Stimulated activated naive B cell treated with anti-CD40 and anti-IgM and Interleukin-4, amounts not matched to agents 10 μg/mL and 1 μg/mL and 100 μg/mL, for 72 hours (primary cell): ENCODE measurements at regions not wholly inside any gene's neighbourhood (a gene's known extent, or its start where the extent isn't known, plus 50 kb on each side); places are given as distances from the start of the nearest gene placed in this dataset.
"Not testable (repeated sequence)": the region's sequence is repeated elsewhere in the genome, so short reads cannot be mapped to it uniquely, and the experiment has no call there.

Experiments used
- ATAC-seq, 2 donors: fragments of 150-1000 bp; cut with Tn5 transposase; replicated peaks; 2 replicates each; pipeline ENCODE4 v1.10.0; 2021; ENCODE audit warnings: moderate library complexity in 1 of 2
- DNase-seq: peaks from one replicate; pipeline ENCODE4 v3.0.0; 2021
- H3K27ac Mint-ChIP-seq: one replicate; pipeline ENCODE4 v1.8.0; 2022; ENCODE audit warnings: mild to moderate bottlenecking, mixed read lengths
- H3K27me3 Mint-ChIP-seq, 2 donors: one replicate each; pipeline ENCODE4 v1.8.0; 2022; ENCODE audit warnings: mixed read lengths in 2 of 2
- H3K36me3 Mint-ChIP-seq, 2 donors: one replicate each; pipeline ENCODE4 v1.8.0; 2022; ENCODE audit warnings: mixed read lengths in 2 of 2, mild to moderate bottlenecking in 1 of 2
- H3K4me1 Mint-ChIP-seq, 2 donors: one replicate each; pipeline ENCODE4 v1.8.0; 2022; ENCODE audit warnings: mixed read lengths in 2 of 2, mild to moderate bottlenecking in 1 of 2
- H3K4me3 Mint-ChIP-seq, 2 donors: one replicate each; pipeline ENCODE4 v1.8.0; 2022; ENCODE audit warnings: mild to moderate bottlenecking in 2 of 2, mixed read lengths in 2 of 2, moderate library complexity in 1 of 2
- H3K9me3 Mint-ChIP-seq, 2 donors: one replicate each; pipeline ENCODE4 v1.8.0; 2022; ENCODE audit warnings: mixed read lengths in 2 of 2, mild to moderate bottlenecking in 1 of 2

- peaks cover 30 to 39% of the 10 kb centered on the region in 2 donors for H3K4me1 Mint-ChIP-seq
- H3K9me3 Mint-ChIP-seq, result peaks cover 25 to 29% of the 10 kb centered on the region in 2 donors
- DNase-seq (no peak), ATAC-seq (no peak)
- H3K27me3 Mint-ChIP-seq, result no peaks in the 10 kb centered on the region
- H3K4me3 Mint-ChIP-seq, result no peak overlapping the region
- H3K36me3 Mint-ChIP-seq, result peaks cover 17 to 34% of the 10 kb centered on the region in 2 donors
- H3K27ac Mint-ChIP-seq, result no peak overlapping the region
Measured at GRCh38 chr1:2957329-2957728, 63.9 kb upstream of the ACTRT2 start.

- peaks cover 8 to 12% of the 10 kb centered on the region in 2 donors for H3K36me3 Mint-ChIP-seq
- not testable (repeated sequence) for H3K9me3 Mint-ChIP-seq
Measured at GRCh38 chr1:2959881-2960280, 61.4 kb upstream of the ACTRT2 start.

GRCh38 chr1:2961081-2961480 lies 60.2 kb upstream of the ACTRT2 start:
- Mint-ChIP-seq H3K27ac (no peak overlapping the region), H3K4me1 (peaks cover 6 to 8% of the 10 kb centered on the region in 2 donors), H3K36me3 (peaks cover 4 to 7% of the 10 kb centered on the region in 2 donors), H3K27me3 (no peaks in the 10 kb centered on the region), H3K4me3 (no peak overlapping the region), H3K9me3 (peaks cover 5 to 6% of the 10 kb centered on the region in 2 donors)
- ATAC-seq (no peak), DNase-seq (no peak)

More at GRCh38 chr1:2959881-2960280, 61.4 kb upstream of the ACTRT2 start:
- H3K4me1 Mint-ChIP-seq, result peaks cover 9 to 14% of the 10 kb centered on the region in 2 donors
- H3K4me3 Mint-ChIP-seq, H3K27ac Mint-ChIP-seq, DNase-seq, H3K27me3 Mint-ChIP-seq, ATAC-seq: not testable (repeated sequence)

- no peaks in the 10 kb centered on the region for H3K27me3 Mint-ChIP-seq
- H3K36me3 Mint-ChIP-seq, result peaks cover 0 to 3% of the 10 kb centered on the region in 2 donors
- H3K27ac Mint-ChIP-seq, result no peak overlapping the region
- ATAC-seq (no peak), DNase-seq (no peak)
- peaks cover 0 to 2% of the 10 kb centered on the region in 2 donors for H3K9me3 Mint-ChIP-seq
- no peak overlapping the region for H3K4me3 Mint-ChIP-seq
- H3K4me1 Mint-ChIP-seq, result peaks cover 2% of the 10 kb centered on the region in 2 donors
Measured at GRCh38 chr1:2961661-2962060, 59.6 kb upstream of the ACTRT2 start.

- Mint-ChIP-seq H3K4me1 (no peaks in the 10 kb centered on the region), H3K36me3 (peaks cover 0 to 3% of the 10 kb centered on the region in 2 donors), H3K4me3 (no peak overlapping the region), H3K9me3 (no peaks in the 10 kb centered on the region), H3K27me3 (no peaks in the 10 kb centered on the region), H3K27ac (no peak overlapping the region)
- DNase-seq, result no peak
- no peak for ATAC-seq
Measured at GRCh38 chr1:2962061-2962460, 59.2 kb upstream of the ACTRT2 start.

- H3K27me3 Mint-ChIP-seq, result no peaks in the 10 kb centered on the region
Measured at GRCh38 chr1:2962541-2962940, 58.7 kb upstream of the ACTRT2 start.

GRCh38 chr1:2962946-2963345 lies 58.3 kb upstream of the ACTRT2 start:
- Mint-ChIP-seq H3K27me3 (no peaks in the 10 kb centered on the region), H3K27ac (no peak overlapping the region), H3K4me1 (no peaks in the 10 kb centered on the region), H3K36me3 (no peaks in the 10 kb centered on the region), H3K9me3 (no peaks in the 10 kb centered on the region), H3K4me3 (no peak overlapping the region)
- no peak for ATAC-seq
- no peak for DNase-seq

More at GRCh38 chr1:2962541-2962940, 58.7 kb upstream of the ACTRT2 start:
- ATAC-seq (no peak), DNase-seq (no peak)
- H3K4me1 Mint-ChIP-seq, result no peaks in the 10 kb centered on the region
- H3K36me3 Mint-ChIP-seq, result peaks cover 0 to 1% of the 10 kb centered on the region in 2 donors
- no peak overlapping the region for H3K27ac Mint-ChIP-seq
- H3K4me3 Mint-ChIP-seq, result no peak overlapping the region
- H3K9me3 Mint-ChIP-seq, result no peaks in the 10 kb centered on the region

GRCh38 chr1:2965676-2966075 lies 55.6 kb upstream of the ACTRT2 start:
- DNase-seq, result no peak
- H3K4me1 Mint-ChIP-seq, result no peaks in the 10 kb centered on the region
- no peak for ATAC-seq
- H3K27me3 Mint-ChIP-seq, result peaks cover 5 to 18% of the 10 kb centered on the region in 2 donors
- H3K9me3 Mint-ChIP-seq, result no peaks in the 10 kb centered on the region
- H3K4me3 Mint-ChIP-seq, result no peak overlapping the region
- H3K36me3 Mint-ChIP-seq, result no peaks in the 10 kb centered on the region
- H3K27ac Mint-ChIP-seq, result no peak overlapping the region

- DNase-seq (no peak), ATAC-seq (no peak)
- no peaks in the 10 kb centered on the region for H3K4me1 Mint-ChIP-seq
- no peak overlapping the region for H3K27ac Mint-ChIP-seq
- peaks cover 5 to 18% of the 10 kb centered on the region in 2 donors for H3K27me3 Mint-ChIP-seq
- H3K9me3 Mint-ChIP-seq, result no peaks in the 10 kb centered on the region
- H3K4me3 Mint-ChIP-seq, result no peak overlapping the region
- no peaks in the 10 kb centered on the region for H3K36me3 Mint-ChIP-seq
Measured at GRCh38 chr1:2966449-2967328, 54.6 kb upstream of the ACTRT2 start.

GRCh38 chr1:2967329-2967725 lies 53.9 kb upstream of the ACTRT2 start:
- no peak for DNase-seq
- ATAC-seq, result no peak
- no peaks in the 10 kb centered on the region for H3K4me1 Mint-ChIP-seq
- H3K4me3 Mint-ChIP-seq, result no peak overlapping the region
- H3K36me3 Mint-ChIP-seq, result no peaks in the 10 kb centered on the region
- H3K9me3 Mint-ChIP-seq, result no peaks in the 10 kb centered on the region
- H3K27me3 Mint-ChIP-seq, result peaks cover 5 to 23% of the 10 kb centered on the region in 2 donors
- no peak overlapping the region for H3K27ac Mint-ChIP-seq

GRCh38 chr1:2967881-2968280 lies 53.4 kb upstream of the ACTRT2 start:
- Mint-ChIP-seq H3K27me3 (peaks cover 8 to 28% of the 10 kb centered on the region in 2 donors), H3K36me3 (no peaks in the 10 kb centered on the region), H3K4me3 (no peak overlapping the region), H3K4me1 (peaks cover 0 to 3% of the 10 kb centered on the region in 2 donors), H3K9me3 (no peaks in the 10 kb centered on the region), H3K27ac (no peak overlapping the region)
- ATAC-seq, result no peak
- no peak for DNase-seq

- Mint-ChIP-seq H3K27ac (no peak overlapping the region), H3K4me1 (peaks cover 3 to 9% of the 10 kb centered on the region in 2 donors), H3K36me3 (no peaks in the 10 kb centered on the region), H3K4me3 (no peak overlapping the region), H3K27me3 (peaks cover 12 to 32% of the 10 kb centered on the region in 2 donors), H3K9me3 (no peaks in the 10 kb centered on the region)
- DNase-seq, result no peak
- no peak for ATAC-seq
Measured at GRCh38 chr1:2968471-2968881, 52.8 kb upstream of the ACTRT2 start.

GRCh38 chr1:2969011-2969844 lies 52.0 kb upstream of the ACTRT2 start:
- Mint-ChIP-seq H3K27ac (no peak overlapping the region), H3K4me3 (no peak overlapping the region), H3K4me1 (peaks cover 3 to 13% of the 10 kb centered on the region in 2 donors), H3K27me3 (peaks cover 12 to 32% of the 10 kb centered on the region in 2 donors), H3K9me3 (no peaks in the 10 kb centered on the region), H3K36me3 (no peaks in the 10 kb centered on the region)
- DNase-seq, result no peak
- no peak for ATAC-seq

- peaks cover 12 to 32% of the 10 kb centered on the region in 2 donors for H3K27me3 Mint-ChIP-seq
- H3K9me3 Mint-ChIP-seq, result no peaks in the 10 kb centered on the region
- DNase-seq (no peak), ATAC-seq (no peak)
- no peaks in the 10 kb centered on the region for H3K36me3 Mint-ChIP-seq
- H3K4me3 Mint-ChIP-seq, result no peak overlapping the region
- peaks cover 3 to 13% of the 10 kb centered on the region in 2 donors for H3K4me1 Mint-ChIP-seq
- H3K27ac Mint-ChIP-seq, result no peak overlapping the region
Measured at GRCh38 chr1:2969845-2970291, 51.4 kb upstream of the ACTRT2 start.
